HEK293T (cell line): ENCODE measurements at regions not wholly inside any gene's neighbourhood (a gene's known extent, or its start where the extent isn't known, plus 50 kb on each side); places are given as distances from the start of the nearest gene placed in this dataset.

Experiments used
- CTCF ChIA-PET: fragments of 350-600 bp; formaldehyde crosslinking; extraction: SDS; loops from one replicate; lab custom pipeline; 2021; ENCODE audit warnings: antibody characterized with exemption, inconsistent platforms; lab: Yijun Ruan, JAX
- POLR2A ChIA-PET: fragments of 350-600 bp; formaldehyde crosslinking; extraction: SDS; loops from one replicate; lab custom pipeline; 2020; ENCODE audit warnings: antibody characterized with exemption, inconsistent platforms; lab: Yijun Ruan, JAX
- DNase-seq: peaks from one replicate; pipeline ENCODE4 v3.0.0; 2012; ENCODE audit warnings: mixed read lengths; ENCODE audit errors: extremely low spot score
- ARNT ChIP-seq: fragments of 450-650 bp; IDR thresholded peaks from 2 replicates; pipeline ENCODE4 v1.6.1; 2017; ENCODE audit warnings: mild to moderate bottlenecking
- BHLHE40 ChIP-seq: fragments of 450-650 bp; IDR thresholded peaks from 2 replicates; pipeline ENCODE4 v1.6.1; 2016; ENCODE audit warnings: mild to moderate bottlenecking, moderate library complexity, borderline replicate concordance
- CTBP1 ChIP-seq: fragments of 450-650 bp; IDR thresholded peaks from 2 replicates; pipeline ENCODE4 v1.6.1; 2016; ENCODE audit warnings: borderline replicate concordance
- ELF4 ChIP-seq: fragments of 450-650 bp; IDR thresholded peaks from 2 replicates; pipeline ENCODE4 v1.6.1; 2017; ENCODE audit warnings: antibody characterized with exemption
- FOXA1 ChIP-seq: fragments of 450-650 bp; IDR thresholded peaks from 2 replicates; pipeline ENCODE4 v1.6.1; 2016; ENCODE audit warnings: mild to moderate bottlenecking
- FOXK2 ChIP-seq: fragments of 450-650 bp; IDR thresholded peaks from 2 replicates; pipeline ENCODE4 v1.6.1; 2016; ENCODE audit warnings: mild to moderate bottlenecking
- FOXM1 ChIP-seq: fragments of 450-650 bp; IDR thresholded peaks from 2 replicates; pipeline ENCODE4 v1.6.1; 2017; ENCODE audit warnings: mild to moderate bottlenecking, borderline replicate concordance
- HDGF ChIP-seq: fragments of 450-650 bp; IDR thresholded peaks from 2 replicates; pipeline ENCODE4 v1.6.1; 2017; ENCODE audit warnings: antibody characterized with exemption, borderline replicate concordance
- L3MBTL2 ChIP-seq: fragments of 450-650 bp; conservative IDR thresholded peaks from 2 replicates; pipeline ENCODE4 v1.6.1; 2016; ENCODE audit warnings: mild to moderate bottlenecking
- LEF1 ChIP-seq: fragments of 450-650 bp; IDR thresholded peaks from 2 replicates; pipeline ENCODE4 v1.6.1; 2017; ENCODE audit warnings: mild to moderate bottlenecking, borderline replicate concordance
- NFRKB ChIP-seq: fragments of 450-650 bp; IDR thresholded peaks from 2 replicates; pipeline ENCODE4 v1.6.1; 2016; ENCODE audit warnings: mild to moderate bottlenecking, moderate library complexity
- SP1 ChIP-seq: fragments of 450-650 bp; IDR thresholded peaks from 2 replicates; pipeline ENCODE4 v1.6.1; 2017
- SUZ12 ChIP-seq: fragments of 450-650 bp; IDR thresholded peaks from 2 replicates; pipeline ENCODE4 v1.6.1; 2016; ENCODE audit warnings: mild to moderate bottlenecking
- TARDBP ChIP-seq: fragments of 450-650 bp; IDR thresholded peaks from 2 replicates; pipeline ENCODE4 v1.6.1; 2016
- ZNF384 ChIP-seq: fragments of 450-650 bp; IDR thresholded peaks from 2 replicates; pipeline ENCODE4 v1.6.1; 2016
- TF ChIP-seq, protein P1 (sequence below): fragments of 450-650 bp; IDR thresholded peaks from 2 replicates; pipeline ENCODE4 v1.6.1; 2016

DNA sequence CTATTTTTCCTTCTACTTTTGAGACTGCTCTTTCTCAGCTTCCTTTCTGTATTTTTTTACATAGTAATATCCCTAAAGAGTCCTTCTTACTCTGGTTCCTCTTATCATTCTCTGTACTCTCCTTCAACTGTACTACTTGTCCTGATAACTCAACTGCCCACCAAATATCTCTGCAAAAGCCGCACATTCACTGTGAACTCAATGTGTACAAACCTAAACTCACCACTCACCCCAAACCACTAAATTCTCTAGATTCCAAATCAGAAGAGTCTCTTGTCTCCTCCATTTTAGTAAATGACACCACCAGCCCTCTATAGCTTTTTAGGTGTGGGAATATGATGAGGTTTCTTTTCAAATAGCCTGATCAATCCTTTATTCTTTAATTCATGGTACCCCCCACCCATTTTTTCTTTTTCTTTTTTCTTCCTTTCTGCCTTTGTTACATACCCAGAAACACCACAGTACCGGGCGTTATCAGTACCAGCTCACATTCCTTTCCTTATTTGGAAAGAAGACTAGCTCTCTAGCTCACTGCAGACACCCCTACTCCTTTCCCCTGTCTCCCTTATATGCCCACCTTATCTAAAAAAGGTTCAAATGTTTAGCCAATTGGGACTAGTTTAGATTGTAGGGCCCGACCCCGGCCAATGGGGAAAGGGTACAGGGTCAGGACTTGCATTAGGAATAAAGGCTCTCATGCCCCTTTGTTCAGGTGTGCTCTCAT lies 63.1 kb upstream of the RANBP6 start:
- CTCF ChIA-PET, result no interaction called here
- POLR2A ChIA-PET, result interaction anchor here (0.8 kb wide), 1 partner anchor 31 kb away, joined by 3 read pairs; no protein-coding TSS in a partner anchor
- no peak for DNase-seq
- TF ChIP-seq L3MBTL2, result no peak
- TF ChIP-seq ARNT, result no peak
- no peak for TF ChIP-seq FOXK2
- TF ChIP-seq, protein P1, sequence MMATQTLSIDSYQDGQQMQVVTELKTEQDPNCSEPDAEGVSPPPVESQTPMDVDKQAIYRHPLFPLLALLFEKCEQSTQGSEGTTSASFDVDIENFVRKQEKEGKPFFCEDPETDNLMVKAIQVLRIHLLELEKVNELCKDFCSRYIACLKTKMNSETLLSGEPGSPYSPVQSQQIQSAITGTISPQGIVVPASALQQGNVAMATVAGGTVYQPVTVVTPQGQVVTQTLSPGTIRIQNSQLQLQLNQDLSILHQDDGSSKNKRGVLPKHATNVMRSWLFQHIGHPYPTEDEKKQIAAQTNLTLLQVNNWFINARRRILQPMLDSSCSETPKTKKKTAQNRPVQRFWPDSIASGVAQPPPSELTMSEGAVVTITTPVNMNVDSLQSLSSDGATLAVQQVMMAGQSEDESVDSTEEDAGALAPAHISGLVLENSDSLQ, result no peak
- TF ChIP-seq ELF4, result no peak

DNA sequence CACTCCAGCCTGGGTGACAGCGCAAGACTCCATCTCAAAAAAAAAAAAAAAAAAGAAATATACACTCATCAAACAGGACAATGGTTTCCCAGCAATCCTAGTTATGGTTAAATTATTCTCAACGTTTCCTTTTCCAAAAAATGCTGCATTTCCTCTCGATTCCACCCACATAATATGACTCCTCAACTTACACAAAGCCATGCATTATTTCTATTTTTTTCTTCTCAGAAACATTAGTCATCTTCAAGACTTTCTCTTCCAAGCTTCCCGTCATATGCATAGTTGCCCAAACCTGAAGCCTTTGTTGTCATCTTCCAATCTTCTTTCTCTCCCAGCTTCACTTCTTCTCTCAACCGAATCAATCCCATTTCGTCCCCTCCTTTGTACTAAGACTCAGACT lies 61.4 kb upstream of the RANBP6 start:
- no peak for DNase-seq
- no peak for TF ChIP-seq L3MBTL2
- no peak for TF ChIP-seq SUZ12
- TF ChIP-seq ELF4, result no peak
- TF ChIP-seq ZNF384, result no peak
- no peak for TF ChIP-seq ARNT
- no peak for TF ChIP-seq LEF1
- TF ChIP-seq SP1, result no peak
- no peak for TF ChIP-seq FOXK2
- TF ChIP-seq, protein P1, result no peak
- ChIA-PET CTCF (no interaction called here), POLR2A (no interaction called here)

DNA sequence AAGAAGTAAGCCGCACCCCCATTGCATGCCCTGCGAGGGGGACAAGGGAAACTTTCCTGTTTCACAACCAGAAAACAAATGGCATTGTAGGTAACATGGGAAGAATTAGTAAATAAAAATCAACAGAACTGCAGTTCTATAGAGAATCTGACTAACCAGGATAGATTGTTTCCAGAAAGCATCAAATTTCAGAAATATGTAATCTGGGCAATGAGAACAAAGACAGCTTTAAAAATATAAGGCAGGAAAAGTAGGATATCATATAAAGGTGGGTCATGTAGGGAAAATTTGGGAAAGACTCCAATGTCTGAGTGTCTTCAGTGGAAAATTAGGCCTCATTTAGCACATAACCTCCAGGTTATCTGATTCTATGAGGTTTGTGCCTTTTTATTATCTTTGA lies 58.3 kb upstream of the RANBP6 start:
- no peak for TF ChIP-seq HDGF
- no peak for TF ChIP-seq FOXM1
- no peak for TF ChIP-seq L3MBTL2
- no peak for TF ChIP-seq TARDBP
- no peak for TF ChIP-seq BHLHE40
- no peak for TF ChIP-seq ZNF384
- TF ChIP-seq LEF1, result no peak
- TF ChIP-seq FOXA1, result no peak
- TF ChIP-seq FOXK2, result no peak
- no peak for TF ChIP-seq ARNT
- no peak for TF ChIP-seq ELF4
- no peak for TF ChIP-seq SUZ12
- no peak for TF ChIP-seq NFRKB
- TF ChIP-seq, protein P1, result no peak
- TF ChIP-seq SP1, result no peak
- no peak for TF ChIP-seq CTBP1
- ChIA-PET CTCF (no interaction called here), POLR2A (no interaction called here)

DNA sequence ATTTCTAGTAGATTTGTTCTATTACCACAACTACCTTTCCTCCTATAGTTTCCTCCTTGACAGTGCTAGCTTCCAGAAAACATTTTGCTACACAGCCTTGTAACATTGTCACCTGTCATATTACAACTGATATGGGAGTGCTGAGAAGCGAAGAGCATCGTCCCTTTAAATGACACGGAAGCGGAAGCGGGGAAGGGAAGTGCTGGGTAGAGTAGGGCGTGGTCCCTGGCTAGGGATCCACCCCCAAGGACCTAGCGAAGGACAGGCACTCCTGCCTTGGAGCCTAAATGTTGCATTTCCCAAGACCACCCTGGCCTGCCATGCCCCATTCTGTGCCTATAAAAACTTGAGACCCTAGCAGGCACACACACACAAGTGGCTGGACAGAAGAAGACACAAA lies 57.4 kb upstream of the RANBP6 start:
- POLR2A ChIA-PET, result no interaction called here
- TF ChIP-seq L3MBTL2 (no peak), SUZ12 (no peak), CTBP1 (no peak), FOXM1 (no peak), FOXK2 (no peak), TARDBP (no peak), SP1 (no peak), LEF1 (no peak), HDGF (no peak), BHLHE40 (no peak), FOXA1 (no peak), ZNF384 (no peak), ELF4 (no peak), NFRKB (no peak), ARNT (no peak)
- TF ChIP-seq, protein P1, result no peak
- DNase-seq, result no peak
- CTCF ChIA-PET, result no interaction called here

More for the DNA sequence above, 58.3 kb upstream of the RANBP6 start:
- no peak for DNase-seq

DNA sequence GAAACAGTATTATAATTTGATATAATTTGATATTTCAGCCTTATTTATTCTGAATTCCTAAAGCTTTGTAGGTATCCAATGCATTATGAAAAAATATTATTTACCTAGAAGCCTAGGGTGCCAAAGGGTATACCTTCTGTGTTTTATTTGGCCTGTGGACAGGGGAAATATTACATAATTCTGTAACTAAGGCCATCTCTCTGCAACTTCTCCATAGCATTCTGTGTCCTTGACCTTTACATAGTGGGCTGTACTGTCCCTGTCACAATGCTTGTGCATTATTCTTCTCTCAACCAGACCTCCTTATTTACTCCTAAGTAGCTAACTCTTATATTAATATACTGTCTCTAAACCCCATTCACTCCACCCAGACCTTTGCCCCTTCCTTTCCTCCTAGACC lies 57.0 kb upstream of the RANBP6 start:
- TF ChIP-seq ARNT, result no peak
- TF ChIP-seq, protein P1, result no peak
- no peak for TF ChIP-seq ZNF384
- no peak for TF ChIP-seq FOXA1
- TF ChIP-seq FOXK2, result no peak
- TF ChIP-seq SUZ12, result no peak
- TF ChIP-seq HDGF, result no peak
- CTCF ChIA-PET, result interaction anchor here (0.6 kb wide), 1 partner anchor 24 kb away, joined by 3 read pairs; no protein-coding TSS in a partner anchor
- DNase-seq, result no peak
- POLR2A ChIA-PET, result no interaction called here
